ENCODE measurements at regions not wholly inside any gene's neighbourhood (a gene's known extent, or its start where the extent isn't known, plus 50 kb on each side); places are given as distances from the start of the nearest gene placed in this dataset.

DNA sequence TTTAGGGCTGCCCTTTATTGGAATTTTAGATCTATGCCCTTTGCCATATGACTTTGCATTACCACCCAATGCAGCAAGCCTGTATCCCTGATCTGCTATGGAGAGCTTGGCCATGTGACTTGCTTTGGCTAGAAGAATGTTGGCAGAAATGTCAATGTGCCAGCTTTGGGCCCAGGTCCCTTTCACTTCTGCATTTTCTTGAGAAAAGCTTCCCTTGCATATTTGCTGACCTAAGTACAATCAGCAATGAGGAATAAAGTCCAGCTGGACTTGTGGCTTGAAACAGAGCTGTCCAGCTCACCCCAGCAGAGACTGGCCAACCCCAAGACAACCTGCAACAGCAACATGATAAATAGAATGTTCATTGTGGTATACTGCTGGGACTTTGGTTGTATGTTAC, 135.9 kb downstream of the PAH start:
- H3K4me3 ChIP-seq (ENCODE audit: control insufficient read depth, low read depth, low read length) = no peak overlapping the region
- DNase-seq (ENCODE audit: low read depth) = no peak
- TF ChIP-seq CTCF (IDR thresholded peaks at IDR 0.05; ENCODE audit: control insufficient read depth, insufficient read depth, low read depth, low read length, missing control alignments) = no peak

DNA sequence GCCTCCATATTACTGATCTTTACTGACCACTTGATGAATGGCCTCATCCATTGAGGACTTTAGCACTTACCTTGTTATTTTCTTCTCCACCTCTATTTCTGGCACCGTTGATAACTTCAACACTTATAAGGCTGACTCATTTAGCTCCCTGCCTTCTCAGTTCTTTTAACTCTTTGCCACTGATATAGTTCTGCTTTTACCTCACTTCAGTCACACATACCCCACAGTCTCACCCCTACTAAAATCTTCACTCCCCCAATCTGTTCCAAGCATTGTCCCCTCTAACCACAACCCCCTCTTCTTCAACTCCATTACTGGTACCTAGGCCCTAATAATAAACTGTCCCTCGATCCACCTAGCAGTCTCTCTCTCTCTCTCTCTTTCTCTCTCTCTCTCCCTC, 141.0 kb downstream of the PAH start:
- H3K4me3 ChIP-seq (ENCODE audit: control insufficient read depth, low read depth, low read length) = no peak overlapping the region
- TF ChIP-seq CTCF (IDR thresholded peaks at IDR 0.05; ENCODE audit: control insufficient read depth, insufficient read depth, low read depth, low read length, missing control alignments) = no peak
- DNase-seq (ENCODE audit: low read depth) = no peak

DNA sequence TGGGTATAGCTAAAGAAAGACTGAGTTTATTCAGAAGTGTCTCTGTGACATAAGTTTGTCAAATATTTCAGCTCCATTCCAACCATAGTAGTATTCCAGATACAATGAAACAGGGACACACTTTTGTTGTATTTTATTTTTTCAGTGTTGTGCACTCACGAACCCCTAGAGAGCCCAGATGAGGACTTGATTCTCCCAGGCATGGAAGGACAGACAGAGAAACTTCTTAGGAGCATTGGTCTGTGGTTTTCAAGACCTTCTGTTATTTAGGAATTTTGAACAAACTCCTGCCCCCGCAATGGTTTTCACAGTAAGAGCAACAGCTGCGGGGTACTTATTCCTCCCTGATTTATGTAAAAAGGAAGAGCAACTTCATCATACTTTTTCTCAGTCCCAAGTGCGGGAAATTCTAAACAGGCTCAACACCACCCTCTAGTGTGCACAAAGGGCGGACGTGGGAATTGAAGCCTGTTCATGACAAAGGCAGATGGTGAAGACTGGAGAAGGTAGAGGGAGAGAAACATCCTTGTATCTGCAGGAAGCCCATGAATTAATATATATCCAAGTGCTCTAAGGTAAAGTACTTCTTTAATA, 147.6 kb downstream of the PAH start:
- peak; percentile 83 for TF ChIP-seq CTCF (IDR thresholded peaks at IDR 0.05; ENCODE audit: control insufficient read depth, insufficient read depth, low read depth, low read length, missing control alignments)
- no peak overlapping the region for H3K4me3 ChIP-seq (ENCODE audit: control insufficient read depth, low read depth, low read length)
- DNase-seq (ENCODE audit: low read depth) = peak; percentile 28

DNA sequence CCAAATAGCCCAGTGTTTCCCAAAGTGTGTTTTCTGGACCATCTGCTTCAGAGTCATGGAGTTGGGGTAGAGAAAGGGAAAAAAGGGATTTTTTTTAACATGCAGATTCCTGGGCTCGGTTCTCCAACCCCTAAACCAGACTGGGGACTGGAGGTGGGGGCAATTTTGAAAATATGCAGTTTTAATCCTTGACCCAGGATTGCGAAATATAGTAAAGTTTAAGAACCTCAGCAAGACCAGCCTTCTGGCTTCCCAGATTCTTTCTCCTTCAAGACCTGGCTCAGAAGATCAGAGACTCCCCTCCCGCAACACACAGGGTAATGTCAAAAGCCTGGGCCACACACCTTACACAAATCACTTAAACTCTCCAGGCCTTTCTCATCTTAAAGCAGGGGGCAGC, 150.1 kb downstream of the PAH start:
- TF ChIP-seq CTCF (IDR thresholded peaks at IDR 0.05; ENCODE audit: control insufficient read depth, insufficient read depth, low read depth, low read length, missing control alignments) = no peak
- no peak overlapping the region for H3K4me3 ChIP-seq (ENCODE audit: control insufficient read depth, low read depth, low read length)
- no peak for DNase-seq (ENCODE audit: low read depth)

- peak; percentile 24 for DNase-seq (ENCODE audit: low read depth)
- no peak overlapping the region for H3K4me3 ChIP-seq (ENCODE audit: control insufficient read depth, low read depth, low read length)
- no peak for TF ChIP-seq CTCF (IDR thresholded peaks at IDR 0.05; ENCODE audit: control insufficient read depth, insufficient read depth, low read depth, low read length, missing control alignments)
Measured at GRCh38 chr12:102765736-102766135, 151.3 kb downstream of the PAH start.

DNA sequence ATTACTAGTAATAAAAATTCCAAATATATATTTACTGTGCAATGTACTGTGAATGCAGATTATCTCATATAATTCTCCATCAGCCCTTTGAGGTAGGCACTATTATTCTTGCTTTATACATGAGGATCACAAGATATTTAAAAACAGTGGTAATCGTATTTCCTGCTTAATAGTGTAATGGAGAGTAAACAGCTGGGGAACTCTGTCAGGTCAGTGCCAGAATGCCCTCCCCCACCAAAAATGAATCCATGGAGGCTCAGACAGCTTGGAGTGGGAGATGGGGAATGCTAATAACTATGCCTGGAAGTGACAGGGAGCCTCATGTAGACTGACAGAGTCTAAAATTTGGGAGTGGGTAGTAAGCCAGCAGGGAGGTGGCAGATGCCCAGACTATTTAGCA, 153.6 kb downstream of the PAH start:
- no peak for TF ChIP-seq CTCF (IDR thresholded peaks at IDR 0.05; ENCODE audit: control insufficient read depth, insufficient read depth, low read depth, low read length, missing control alignments)
- DNase-seq (ENCODE audit: low read depth) = no peak
- no peak overlapping the region for H3K4me3 ChIP-seq (ENCODE audit: control insufficient read depth, low read depth, low read length)

DNA sequence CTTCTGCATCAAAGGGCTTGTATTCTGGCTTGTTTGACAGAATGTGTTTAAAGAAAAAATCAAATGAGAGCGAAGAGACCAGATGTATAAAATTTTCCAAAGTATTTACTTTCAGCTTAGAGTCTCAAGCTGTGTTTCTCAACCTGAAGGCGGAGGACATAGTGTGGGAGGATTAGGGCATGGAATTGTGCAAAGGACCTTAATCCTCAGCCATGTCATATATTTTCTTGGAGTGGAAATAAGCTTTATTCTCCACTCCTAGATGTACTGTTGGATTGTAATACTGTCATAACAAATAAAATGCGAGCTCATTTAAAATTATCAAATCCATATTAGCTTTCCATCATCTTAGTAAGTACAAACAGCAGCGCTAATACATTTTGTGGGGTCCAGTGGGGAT, 154.0 kb downstream of the PAH start:
- no peak overlapping the region for H3K4me3 ChIP-seq (ENCODE audit: control insufficient read depth, low read depth, low read length)
- no peak for TF ChIP-seq CTCF (IDR thresholded peaks at IDR 0.05; ENCODE audit: control insufficient read depth, insufficient read depth, low read depth, low read length, missing control alignments)
- no peak for DNase-seq (ENCODE audit: low read depth)
